NAMALWA (cell line): ENCODE measurements at regions not wholly inside any gene's neighbourhood (a gene's known extent, or its start where the extent isn't known, plus 50 kb on each side); places are given as distances from the start of the nearest gene placed in this dataset.
"Not testable (repeated sequence)": the region's sequence is repeated elsewhere in the genome, so short reads cannot be mapped to it uniquely, and the experiment has no call there.

Source experiments
- DNase-seq: peaks from one replicate; pipeline ENCODE4 v3.0.0-alpha.2; 2015; ENCODE audit warnings: low spot score

DNA sequence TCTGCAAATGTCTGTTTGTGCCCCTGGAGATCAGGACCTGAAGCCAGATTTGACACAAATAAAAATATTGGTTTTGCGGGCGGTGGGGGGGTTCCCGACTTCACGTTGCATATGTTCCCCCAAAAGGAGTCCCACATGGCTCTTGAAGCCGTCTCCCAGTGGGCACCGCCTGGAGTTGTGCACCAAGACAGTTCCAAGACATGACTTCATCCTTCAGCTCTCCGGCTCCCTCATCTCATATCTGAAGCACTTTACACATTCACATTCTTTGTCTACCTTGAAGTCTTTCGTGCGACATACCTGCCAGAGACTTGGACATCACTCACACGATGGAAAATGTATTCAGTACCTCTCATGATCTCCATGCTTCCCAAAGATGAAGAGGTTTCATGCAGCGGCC is 362.8 kb upstream of the FOXK1 start:
- no peak for DNase-seq

DNA sequence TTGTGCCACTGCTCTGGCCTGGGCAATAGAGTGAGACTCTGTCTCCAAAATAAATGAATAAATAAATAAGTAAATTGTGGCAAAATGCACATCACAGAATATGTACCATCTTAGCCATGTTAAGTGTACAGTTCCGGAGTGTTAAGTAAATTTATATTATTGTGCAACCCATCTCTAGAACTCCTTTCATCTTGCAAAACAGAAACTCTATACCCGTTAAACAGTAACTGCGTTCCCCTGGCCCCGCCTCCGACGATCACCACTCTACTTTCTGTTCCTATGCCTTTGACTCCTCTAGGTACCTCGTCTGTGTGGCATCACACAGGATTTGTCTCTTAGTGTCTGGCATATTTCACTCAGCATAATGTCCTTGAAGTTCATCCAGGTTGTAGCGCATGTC is 356.4 kb upstream of the FOXK1 start:
- DNase-seq, result no peak

DNA sequence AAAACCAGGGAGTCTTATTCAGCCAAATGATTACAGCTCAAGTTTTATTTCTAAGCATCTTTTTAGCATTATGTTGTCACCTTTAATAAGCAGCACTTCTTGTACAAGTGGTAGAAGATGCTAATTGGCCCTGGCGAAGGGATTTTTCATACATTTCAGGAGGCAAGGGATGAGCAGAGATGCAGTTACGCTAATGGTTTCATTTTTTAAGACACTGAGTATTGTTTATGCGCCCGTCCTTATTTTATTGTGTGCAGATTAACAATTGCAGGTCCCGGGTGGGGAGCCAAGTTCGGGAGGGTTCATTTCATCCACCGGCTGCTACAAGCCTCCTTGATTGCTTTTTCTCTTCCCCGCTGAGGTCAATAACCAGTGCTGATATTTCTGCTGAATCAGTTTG is 350.4 kb upstream of the FOXK1 start:
- no peak for DNase-seq

DNA sequence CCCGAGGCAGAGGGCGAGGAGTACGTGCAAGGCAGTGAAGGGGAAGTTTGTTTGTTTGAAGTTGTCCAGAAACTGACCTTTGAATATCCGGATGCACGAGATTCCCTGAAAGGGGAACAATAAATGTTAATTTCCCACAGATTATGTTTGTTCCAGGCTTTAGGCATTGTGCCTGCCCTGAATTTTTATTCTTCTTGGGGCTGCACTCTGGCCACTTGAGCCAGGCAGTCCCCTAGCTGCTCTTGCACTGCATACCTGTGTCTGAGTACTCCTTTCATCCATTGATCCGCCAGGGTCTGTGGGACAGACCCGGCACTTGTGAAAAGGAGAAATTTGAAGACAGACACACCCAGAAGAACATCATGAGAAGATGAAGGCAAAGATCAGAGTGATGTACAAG is 343.5 kb upstream of the FOXK1 start:
- DNase-seq, result no peak

DNA sequence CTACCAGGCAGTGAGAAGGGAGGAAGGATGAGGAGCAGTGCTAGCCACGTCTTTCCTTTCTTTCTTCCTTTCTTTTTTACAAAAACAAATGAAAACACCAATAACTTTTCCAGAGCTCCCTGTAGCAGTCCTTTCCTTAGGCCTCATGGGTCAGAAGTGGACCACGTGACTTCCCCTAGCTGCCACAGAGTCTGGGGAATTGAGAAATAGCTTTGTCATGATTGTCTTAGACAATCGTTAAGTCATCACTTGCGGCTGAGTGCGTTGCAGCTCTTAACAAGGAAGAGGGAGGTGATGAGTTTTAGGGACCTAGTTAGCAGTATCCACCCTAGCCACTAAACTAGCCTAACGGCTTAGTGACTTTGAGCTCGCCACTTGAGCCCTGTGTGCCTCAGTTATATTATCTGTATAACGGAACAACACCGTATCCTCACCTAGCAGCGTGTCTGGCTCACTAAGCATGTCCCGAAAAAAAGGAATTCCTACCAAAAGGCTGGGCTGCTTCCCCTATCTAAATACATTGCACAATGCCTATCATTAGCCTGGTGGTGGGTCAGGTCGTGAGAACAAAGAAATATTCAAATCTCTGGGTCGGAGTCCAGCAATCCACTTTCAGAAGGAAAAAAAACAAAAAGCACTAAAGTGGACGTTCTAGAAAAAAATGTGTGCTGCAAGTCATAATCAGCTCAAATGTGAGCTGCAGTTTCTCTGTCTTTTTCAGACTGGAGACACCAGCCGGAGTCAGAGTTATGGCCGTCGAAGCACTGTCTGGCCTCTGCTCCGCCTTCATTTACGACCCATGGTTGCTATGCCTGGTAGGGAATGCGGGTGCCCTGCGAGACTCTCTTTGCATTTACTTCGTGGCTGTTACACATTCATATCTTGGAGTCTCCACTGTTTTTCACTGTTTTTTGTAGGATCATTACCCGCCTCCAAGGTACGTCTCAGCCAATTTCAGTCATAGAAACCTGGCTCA is 338.5 kb upstream of the FOXK1 start:
- no peak for DNase-seq

DNA sequence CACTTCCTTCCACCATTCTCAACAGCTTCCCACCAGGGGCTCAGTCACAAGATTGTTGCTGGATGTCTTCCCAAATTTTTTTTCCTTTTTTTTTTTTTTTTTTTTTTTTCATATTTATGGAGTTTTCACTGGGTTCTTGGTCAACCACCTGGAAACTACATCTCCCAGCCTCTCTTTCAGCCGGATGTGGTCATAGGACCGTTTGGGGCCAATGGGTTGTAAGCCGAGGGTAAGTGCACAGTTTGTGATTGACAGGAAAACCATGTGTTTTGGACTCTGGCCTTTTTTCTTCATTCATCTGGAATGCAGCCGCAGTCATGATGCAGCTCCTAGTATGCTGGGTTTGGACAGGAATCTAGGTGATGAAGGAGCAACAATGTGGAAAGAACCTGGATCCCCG is 337.1 kb upstream of the FOXK1 start:
- no peak for DNase-seq

DNA sequence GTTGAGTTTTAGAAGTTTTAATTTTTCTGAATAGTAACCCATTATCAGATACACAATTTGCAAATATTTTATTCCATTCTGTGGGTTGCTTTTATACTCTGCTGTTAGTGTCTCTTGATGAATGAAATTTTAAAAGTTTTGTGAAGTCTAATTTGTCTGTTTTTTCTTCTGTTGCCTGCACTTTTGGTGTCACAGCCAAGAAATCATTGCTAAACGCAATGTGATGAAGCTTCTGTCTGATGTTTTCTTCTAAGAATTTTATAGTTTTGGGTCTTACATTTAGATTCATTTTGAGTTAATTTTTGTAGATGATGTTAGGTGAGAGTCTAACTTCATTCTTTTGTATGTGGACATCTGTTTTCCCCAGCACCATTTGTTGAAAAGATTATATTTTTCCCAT is 330.0 kb upstream of the FOXK1 start:
- no peak for DNase-seq

DNA sequence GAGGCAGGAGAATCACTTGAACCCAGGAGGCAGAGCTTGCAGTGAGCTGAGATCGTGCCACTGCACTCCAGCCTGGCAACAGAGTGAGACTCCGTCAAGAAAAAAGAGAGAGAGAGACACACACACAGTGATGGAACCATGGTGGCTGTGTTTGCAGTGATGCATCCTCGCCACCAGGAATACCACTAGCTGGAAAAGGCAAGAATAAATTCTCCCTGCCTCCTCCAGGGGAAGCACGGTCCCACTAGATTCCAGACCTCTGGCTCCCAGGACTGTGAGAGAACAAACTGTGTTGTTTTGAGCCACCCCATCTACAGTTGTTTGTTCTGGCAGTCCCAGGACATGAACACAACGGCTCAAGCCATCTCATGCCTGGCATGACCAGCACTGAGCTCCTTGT is 320.3 kb upstream of the FOXK1 start:
- DNase-seq, result no peak

DNA sequence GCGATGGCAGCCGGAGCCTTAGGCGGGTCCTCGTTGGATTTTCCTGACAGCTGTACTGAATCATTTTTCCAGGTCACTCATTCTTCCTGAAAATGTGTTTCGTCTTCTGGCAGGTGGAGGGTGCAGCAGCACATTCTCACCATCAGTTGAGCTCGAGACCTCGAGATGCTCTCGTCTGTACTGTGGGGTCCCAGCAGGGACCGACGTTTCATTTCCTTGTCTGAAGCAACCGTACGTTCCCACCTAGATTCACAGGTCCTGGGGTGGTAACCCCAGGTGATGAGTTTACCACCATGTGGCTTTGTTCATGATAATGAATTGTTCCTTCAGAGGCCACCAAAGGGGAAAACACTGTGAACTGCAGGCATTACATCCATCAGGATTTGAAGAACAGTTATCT is 298.5 kb upstream of the FOXK1 start:
- no peak for DNase-seq

DNA sequence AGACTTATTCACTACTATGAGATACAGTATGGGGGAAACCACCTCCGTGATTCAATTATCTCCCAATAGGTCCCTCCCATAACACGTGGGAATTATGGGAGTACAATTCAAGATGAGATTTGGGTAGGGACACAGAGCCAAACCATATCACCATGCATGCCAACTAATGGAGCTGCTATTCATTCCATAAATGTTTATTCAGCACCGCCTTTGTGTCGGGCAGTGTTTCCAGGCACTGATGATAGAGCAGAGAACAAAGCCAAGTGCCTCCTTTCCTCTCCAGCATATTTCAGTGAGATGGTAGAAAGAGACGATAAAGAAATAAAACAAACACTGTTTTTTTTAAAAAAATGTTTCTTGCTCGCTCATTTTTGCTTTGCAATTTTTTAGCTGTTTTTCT is 295.9 kb upstream of the FOXK1 start:
- no peak for DNase-seq

DNA sequence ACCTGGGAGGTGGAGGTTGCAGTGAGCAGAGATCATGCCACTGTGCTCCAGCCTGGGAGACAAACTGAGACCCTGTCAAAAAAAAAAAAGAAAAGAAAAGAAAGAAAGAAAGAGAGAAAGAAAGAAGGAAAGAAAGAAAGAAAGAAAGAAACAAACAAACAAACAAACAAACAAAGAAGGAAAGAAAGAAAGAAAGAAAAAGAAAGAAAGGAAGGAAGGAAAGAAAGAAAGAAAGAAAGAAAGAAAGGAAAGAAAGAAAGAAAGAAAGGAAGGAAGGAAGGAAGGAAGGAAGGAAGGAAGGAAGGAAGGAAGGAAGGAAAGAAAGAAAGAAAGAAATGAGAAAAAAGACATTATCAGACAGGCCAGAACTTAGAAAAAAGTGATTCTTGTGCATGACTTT is 291.0 kb upstream of the FOXK1 start:
- DNase-seq, result not testable (repeated sequence)

DNA sequence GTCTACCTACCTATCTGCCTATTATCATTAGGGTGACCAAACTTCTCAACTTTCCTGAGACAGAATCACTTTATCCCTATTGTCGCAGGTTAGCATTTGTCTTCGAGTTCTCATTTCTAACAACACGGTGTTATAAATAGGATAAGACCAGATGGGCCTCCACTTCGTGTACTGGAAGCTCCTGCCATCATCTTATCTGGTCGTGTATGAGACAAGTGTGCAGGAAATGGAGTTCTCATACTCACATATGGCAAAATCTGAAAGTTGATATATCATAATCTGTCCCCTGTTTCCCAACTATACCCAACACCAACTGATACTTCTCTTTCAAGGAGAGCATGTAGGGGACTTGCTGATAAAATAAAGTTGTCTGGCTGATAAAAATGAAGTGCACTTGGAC is 287.4 kb upstream of the FOXK1 start:
- no peak for DNase-seq

DNA sequence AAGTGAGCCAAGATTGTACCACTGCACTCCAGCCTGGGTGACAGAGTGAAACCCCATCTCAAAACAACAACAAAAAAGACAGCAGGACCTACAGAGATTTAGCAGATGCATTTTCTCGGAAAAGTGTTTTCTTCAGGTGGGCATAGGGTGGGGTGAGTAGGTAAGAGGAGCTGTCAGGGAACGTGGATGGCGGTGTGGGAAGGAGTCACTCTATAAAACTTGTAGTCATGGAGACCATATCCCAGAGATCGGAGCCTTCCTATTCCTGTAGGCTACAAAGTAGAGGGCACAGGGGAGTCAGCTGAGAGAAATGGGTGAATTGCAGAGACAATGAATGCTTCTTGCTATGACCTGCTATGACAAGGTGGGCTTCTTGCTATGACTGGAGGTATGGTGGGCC is 283.0 kb upstream of the FOXK1 start:
- DNase-seq, result no peak

DNA sequence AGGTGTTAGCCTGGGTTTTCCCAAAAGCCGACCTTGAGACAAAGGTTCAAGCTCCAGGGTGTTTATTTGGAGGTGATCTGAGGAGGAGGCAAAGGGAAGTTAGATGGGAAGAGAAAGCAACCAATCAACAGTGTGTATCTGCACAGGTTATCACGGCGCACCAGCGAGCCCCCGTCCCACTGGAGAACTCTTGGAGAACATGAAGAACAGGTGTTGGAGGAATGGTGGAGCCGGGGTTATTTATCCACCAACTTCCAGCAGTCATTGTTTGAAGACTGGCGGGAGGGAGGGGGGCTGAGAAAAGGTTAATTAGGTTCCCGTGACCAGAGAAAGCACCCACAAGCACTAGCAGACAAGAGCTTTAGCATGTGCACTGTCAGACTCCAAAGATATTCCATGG is 282.5 kb upstream of the FOXK1 start:
- DNase-seq, result no peak

DNA sequence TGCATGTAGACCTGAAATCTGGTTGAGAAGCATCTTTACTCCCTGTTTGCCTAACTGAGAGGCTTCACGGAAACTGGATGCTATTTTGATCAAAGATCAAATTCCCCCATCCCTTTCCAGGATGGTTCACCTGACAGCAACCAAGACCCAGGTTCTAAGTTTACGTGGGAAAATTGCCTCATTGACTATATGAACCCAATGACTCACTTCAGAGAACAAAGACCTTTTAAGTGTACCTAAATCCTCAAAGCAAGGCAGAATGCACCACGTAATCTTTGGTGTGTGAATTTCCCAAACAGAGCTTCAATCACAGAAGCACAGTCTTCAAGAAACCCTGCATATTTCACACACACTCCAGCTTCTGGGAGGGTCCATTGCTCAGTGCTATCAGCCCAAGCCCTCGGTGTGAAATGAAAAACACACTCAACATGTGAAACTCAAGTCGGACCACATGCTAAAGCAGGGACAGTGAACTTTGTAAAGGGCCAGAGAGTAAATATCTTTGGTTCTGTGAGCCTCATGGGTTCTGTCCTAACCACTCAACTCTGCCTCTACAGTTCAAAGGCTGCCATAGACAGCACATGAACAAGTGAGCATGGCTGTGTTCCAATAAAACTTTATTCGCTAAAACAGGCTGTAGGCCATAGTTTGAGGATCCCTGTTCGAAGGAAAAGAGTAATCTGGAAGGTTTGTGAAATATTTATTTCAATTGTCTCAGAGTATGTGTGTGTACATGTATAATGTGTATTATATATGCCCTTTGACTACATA is 275.6 kb upstream of the FOXK1 start:
- peak; percentile 66 for DNase-seq

DNA sequence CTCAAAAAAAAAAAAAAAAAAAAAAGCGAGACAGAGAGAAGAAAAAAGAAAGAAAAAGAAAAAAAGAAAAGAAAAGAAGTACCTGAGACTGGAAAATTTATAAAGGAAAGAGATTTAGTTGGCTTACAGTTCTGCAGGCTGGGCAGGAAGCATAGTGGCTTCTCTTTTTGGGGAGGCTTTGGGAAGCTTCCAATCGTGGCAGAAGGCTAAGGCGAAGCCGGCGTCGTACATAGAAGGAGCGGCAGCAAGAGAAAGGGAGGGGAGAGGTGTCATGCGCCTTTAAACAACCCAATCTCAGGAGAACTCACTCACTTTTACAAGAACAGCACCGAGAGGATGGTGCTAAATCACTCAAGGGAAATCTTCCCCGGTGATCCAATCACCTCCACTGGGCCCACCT is 272.1 kb upstream of the FOXK1 start:
- DNase-seq, result no peak

DNA sequence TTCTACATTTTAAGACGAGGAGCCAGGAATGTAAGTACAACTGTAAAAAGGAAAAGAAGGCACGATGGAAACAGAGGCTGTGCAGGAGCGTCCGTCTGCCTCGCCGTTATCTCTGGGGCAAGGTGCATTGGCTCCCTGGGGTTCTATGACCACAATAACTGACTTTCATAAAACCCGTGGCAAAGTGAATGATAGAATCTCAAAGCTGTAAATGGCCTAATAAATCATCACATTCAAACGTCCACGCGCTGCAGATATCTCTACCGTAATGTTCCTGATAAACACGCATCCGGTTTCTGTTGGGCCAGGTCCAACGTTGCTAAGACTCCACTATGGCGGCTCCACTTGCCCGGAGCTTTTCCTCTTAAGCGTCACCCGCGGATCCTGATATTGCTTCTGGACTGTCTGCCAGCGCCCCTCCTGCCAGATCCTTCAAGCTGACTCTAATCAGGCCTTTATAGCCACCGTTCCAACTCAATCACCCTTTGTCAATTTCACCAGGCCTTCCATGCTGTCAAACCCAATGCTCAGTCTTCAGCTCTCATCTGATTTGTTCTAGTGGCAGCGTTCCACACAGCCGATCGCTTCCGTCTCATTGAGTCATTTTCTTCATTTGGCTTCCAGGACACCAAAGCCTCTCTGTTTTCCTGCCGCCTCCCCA is 265.6 kb upstream of the FOXK1 start:
- no peak for DNase-seq

DNA sequence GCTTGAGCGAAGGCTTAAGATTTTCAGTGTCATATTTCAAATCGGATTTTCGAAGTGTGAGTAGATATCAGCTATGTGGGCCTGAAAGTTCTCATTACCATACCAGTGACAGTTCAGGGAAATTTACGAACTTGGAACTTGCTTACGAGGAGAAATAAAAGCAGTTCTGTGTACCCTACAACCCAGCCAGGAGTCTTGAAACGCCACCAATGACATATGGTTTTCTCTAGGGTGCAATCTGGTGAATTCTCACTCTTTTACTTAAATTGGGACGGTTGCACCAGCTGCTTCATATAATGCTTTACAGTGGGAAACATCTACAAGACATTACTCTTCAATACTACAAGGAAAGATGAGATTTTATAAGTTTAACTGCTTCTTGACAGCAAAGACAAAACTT is 253.6 kb upstream of the FOXK1 start:
- no peak for DNase-seq

DNA sequence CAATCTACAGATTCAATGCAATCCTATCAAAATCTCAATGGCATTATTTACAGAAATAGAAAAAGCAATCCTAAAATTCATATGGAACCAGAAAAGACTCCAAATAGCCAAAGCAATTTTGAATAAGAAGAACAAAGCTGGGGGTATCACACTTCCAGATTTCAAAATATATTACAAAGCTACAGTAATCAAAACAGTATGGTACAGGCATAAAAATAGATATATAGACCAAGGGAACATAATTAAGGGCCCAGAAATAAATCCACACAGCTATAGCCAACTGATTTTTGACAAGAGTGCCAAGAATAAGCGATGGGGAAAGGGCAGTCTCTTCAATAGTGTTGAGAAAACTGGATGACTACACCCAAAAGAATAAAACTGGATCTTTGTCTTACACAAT is 251.9 kb upstream of the FOXK1 start:
- DNase-seq, result no peak

DNA sequence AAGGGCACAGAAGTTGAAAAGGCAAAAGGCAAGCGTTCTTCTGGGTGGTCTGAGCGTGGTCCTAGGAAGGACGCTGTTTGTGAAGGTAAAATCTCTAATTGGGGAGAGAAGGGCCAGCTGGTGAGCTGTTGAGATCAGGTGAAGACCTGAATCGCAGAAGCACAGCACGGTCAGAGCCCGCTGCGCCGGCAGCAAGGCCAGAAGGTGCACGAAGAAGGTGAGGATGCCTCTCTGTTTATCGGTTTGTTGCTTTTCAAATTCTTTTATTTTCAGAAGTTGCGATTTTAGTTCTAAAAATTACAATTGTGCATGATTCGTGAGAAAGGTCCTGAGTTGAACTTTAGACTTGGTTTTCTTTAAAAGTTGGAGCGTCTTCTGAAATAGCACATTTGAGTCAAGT is 247.8 kb upstream of the FOXK1 start:
- no peak for DNase-seq

DNA sequence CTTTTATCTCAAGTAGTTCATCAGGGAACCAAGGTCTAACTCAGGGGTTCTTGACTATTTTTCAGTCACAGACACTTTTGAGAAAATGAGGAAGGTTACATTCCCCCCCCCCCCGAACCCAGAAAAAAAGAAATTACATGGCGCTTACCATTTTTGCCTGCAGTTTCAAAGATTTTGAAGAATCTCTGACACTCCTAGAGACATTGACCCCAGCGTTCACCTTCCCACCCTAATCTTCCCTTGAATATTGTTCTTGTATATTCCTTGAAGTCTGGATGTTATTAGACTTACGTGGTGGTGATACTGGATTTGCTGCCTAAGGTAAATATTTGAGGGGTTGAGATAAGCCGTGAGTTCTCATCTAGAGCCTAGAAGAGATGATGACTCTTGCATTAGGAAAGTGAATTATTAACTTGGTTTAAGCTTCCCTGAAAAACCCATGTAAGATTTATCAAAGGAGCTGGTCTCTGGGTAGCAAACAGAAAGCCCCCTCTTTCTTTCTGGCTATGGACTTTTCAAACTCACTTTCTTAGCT is 245.7 kb upstream of the FOXK1 start:
- no peak for DNase-seq

DNA sequence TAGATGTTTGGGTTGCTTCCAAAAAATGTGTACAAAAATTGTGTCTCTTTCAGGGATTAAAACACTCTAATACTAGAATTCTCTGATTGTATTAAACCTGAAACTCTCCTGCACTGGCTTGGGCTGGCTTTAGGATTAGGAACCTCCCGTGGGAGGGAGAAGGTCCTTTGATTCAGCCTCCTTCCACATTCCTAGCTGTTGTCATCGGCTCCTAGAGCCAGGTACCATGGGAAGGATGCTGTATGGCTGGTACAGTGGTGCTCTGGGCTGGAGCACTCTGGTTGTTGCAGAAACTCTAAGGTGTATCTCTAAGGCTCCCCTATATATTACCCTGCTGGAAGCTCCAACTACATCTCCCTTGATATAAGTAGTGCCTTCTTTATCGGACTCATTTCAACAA is 245.2 kb upstream of the FOXK1 start:
- no peak for DNase-seq

DNA sequence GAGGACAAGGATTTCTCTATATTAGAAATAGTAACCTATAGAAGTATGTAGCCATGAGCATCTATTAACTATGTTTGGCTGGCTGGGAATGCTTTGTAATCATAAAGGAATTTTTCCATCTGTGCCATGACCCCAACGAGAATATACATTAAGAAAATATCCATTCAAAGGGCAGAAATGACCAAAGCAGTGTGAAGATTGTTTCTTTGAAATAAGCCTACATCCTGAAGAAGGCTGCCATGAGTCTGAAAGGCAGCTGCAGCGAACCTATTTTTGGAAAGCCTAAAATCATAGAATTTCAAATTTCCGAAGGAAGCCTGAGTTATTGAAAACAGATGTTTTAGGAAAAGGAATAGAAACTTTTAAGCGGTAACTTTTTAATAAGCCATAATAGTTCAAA is 244.2 kb upstream of the FOXK1 start:
- no peak for DNase-seq
